WI38 (cell line): ENCODE measurements at regions not wholly inside any gene's neighbourhood (a gene's known extent, or its start where the extent isn't known, plus 50 kb on each side); places are given as distances from the start of the nearest gene placed in this dataset.

Experiments
- H3K4me3 ChIP-seq: 2 replicates; pipeline ENCODE4 v1.5.1; 2011; ENCODE audit warnings: low read depth, mild to moderate bottlenecking, control low read depth, low read length
- TF ChIP-seq, protein P1 (sequence below): IDR thresholded peaks from 2 replicates; pipeline ENCODE4 v1.5.1; 2012; ENCODE audit warnings: low read depth, mild to moderate bottlenecking, control low read depth, low read length

DNA sequence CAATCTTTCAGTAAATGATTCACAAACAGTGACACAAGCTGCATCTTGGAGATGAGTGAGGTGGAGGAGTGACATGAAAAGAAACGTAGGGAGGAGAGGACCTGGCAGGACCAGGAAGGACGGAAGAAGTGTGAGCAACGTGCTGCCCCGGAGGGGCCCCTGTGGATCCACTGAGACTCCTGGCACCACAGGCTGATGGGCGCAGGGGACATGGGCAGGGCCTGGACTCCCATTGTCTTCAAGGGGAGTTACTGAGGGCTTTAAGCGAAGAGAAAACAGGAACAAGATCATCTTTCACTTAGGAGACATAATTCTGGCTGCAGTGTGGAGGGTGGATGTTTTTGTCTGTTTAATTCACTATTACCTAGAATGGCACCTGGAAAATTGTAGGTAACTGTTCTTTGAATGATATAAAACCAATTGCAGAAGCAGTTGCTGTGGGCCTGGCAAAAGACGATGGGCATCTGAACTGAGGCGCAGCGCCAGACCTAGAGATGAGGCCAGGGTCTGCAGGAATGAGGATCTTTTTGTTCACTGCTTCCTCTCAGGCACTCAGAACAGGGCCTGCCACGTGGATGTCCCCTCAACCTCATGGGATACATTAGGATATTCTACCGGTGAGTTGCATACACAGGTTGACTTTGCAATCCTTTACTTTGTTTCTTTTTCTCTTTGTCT is 156.4 kb downstream of the TMEM18 start:
- TF ChIP-seq, protein P1, sequence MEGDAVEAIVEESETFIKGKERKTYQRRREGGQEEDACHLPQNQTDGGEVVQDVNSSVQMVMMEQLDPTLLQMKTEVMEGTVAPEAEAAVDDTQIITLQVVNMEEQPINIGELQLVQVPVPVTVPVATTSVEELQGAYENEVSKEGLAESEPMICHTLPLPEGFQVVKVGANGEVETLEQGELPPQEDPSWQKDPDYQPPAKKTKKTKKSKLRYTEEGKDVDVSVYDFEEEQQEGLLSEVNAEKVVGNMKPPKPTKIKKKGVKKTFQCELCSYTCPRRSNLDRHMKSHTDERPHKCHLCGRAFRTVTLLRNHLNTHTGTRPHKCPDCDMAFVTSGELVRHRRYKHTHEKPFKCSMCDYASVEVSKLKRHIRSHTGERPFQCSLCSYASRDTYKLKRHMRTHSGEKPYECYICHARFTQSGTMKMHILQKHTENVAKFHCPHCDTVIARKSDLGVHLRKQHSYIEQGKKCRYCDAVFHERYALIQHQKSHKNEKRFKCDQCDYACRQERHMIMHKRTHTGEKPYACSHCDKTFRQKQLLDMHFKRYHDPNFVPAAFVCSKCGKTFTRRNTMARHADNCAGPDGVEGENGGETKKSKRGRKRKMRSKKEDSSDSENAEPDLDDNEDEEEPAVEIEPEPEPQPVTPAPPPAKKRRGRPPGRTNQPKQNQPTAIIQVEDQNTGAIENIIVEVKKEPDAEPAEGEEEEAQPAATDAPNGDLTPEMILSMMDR = no peak
- H3K4me3 ChIP-seq = no peak overlapping the region

DNA sequence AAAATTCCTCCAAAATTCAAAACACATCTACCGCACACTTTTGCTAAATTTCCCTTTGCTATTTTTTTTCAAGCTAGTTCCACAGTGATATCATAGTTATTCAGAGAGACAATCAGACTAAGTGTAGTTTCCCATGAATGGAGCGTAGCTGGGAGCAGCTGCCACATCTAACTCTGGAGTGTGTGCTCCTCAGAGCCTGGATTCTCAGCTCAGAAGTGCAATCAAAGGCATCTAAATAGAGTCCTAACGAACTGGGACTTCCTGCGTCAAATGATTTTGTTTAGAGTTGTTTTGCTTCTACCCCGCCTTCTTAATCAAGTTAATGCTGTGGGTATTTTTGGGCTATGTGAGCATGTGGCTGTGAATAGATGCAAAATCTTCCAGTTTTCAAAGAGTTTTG is 160.3 kb downstream of the TMEM18 start:
- no peak overlapping the region for H3K4me3 ChIP-seq
- TF ChIP-seq, protein P1 = no peak

DNA sequence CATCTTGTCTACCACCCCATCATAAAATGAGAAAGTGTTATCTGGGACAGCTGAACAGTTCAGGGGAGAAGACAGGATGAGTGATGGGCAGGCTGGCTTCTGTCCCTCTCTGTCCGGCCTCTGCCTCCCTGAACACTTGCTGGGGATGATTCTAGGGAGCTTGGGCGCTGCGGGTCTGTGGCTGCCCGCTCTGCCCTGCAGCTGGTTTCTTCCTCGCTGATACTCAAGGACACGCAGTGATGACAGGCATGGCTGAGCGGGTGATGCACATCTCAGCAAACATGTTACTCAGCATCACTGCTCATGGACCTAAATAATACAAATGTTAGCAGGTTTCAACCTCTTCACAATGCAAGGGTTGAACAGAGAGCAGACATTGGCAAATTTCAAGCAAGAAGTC is 161.1 kb downstream of the TMEM18 start:
- H3K4me3 ChIP-seq = no peak overlapping the region
- TF ChIP-seq, protein P1 = no peak

DNA sequence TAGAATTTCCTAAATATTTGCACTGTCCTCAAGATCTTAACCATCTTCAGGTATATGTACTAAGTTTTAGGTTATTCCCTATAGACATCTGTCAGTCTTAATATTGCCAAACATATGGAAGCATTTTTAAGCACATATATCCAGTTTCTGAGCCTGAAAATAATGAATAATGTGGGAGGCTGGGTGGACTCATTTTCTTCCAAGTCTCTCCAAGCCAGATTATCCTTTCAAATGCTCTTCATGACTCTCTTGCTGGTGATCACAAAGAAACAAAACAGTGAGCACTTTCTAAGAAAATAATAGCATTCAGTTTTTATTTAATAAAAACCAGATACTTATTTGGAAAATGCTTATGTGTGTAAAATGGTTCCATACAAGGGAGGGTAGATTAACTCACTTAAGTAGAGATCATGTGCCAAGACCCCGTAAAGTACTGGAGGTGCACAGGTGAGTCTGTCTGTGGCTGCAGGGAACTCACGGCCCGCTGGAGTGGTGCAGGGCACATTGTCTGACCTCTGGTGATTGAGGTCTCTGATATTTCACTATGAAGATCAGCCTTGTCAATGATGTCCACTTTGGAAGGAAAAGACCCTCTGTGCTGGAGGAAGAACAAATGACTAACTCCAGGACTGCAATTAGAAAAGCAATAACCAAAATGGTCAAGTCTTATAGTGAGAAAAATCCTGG is 161.6 kb downstream of the TMEM18 start:
- TF ChIP-seq, protein P1 = no peak
- H3K4me3 ChIP-seq = no peak overlapping the region

DNA sequence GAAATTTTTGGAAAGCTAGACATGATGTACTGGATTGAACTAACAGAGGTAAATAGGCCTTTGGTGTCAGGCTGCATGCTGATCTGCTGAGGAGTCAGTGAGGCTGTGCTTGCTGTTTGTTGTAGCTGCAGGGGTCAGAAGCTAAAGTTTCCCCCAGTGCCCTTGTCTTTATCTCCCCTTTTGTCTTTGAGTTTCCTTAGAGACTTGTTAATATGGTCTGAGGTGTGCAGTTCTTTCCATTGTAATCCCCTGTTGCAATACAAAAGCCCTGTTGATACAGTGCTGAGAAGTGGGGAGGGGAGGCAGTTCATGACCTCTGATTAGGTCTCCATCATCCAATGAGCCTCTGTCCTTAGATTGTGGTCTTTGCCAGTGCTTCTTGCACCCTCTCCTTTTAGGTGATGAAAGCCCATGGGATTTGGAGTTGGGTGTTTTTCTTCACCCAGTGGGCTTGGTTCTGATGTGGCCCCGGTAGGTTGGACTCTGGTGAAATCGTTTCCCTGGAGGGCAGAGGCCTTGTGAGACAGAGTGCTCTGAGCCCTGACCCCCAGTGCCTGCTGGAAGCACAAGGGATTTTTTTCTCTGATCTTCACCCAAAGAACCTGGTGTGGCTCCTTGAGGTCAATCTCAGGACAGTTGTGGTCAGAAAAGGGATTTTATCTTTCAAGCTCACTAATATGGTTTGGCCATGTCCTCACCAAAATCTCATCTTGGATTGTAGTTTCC is 163.1 kb downstream of the TMEM18 start:
- TF ChIP-seq, protein P1 = no peak
- H3K4me3 ChIP-seq = no peak overlapping the region

DNA sequence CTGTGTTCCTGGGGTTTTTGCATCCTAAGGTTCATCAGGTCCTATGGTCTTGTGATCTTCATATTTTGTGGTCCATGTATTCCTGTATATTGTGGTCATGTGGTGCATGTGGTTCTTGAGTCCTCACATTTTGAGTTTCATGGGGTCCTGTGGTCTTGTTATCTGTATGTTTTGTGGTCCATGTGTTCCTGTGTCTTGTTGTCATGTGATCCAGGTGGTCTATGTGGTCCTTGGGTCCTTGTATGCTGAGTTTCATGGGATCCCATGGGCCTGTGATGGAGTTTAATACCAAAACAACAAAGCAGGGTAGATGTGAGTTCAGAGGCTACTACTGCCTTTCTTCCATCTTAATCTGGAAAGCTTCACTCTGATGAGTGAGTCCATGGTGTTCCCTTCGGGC is 166.4 kb downstream of the TMEM18 start:
- TF ChIP-seq, protein P1 = no peak

DNA sequence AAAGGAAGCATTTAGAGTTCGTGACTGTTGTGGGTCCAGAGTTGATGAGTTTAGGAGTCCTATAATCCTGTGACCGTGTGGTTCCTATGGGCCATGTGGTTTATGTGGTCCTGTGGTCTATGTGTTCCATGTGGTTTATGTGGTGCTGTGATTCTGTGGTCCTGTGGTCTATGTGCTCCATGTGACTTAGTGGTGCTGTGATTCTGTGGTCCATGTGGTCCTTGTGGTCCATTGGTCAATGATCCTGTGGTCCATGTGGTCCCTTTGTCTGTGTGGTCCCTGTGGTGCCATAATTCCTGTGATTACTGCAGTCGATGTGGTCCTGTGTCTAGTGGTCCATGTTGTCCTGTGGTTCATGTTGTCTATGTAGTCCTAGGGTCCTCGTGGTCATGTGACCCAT is 167.3 kb downstream of the TMEM18 start:
- TF ChIP-seq, protein P1 = no peak
- H3K4me3 ChIP-seq = no peak overlapping the region

More for the DNA sequence above, 166.4 kb downstream of the TMEM18 start:
- no peak overlapping the region for H3K4me3 ChIP-seq
